SK-N-SH (cell line): ENCODE measurements at regions not wholly inside any gene's neighbourhood (a gene's known extent, or its start where the extent isn't known, plus 50 kb on each side); places are given as distances from the start of the nearest gene placed in this dataset.

Experiments
- CTCF ChIA-PET: fragments of 300-600, 350-600 bp; formaldehyde crosslinking; extraction: SDS; loops from one replicate; lab custom pipeline; 2021; lab: Yijun Ruan, JAX
- POLR2A ChIA-PET: fragments of 350-600 bp; sonication (Branson Sonifier 250); formaldehyde crosslinking; extraction: SDS; loops from one replicate; lab custom pipeline; 2020; ENCODE audit warnings: antibody characterized with exemption, inconsistent platforms; lab: Yijun Ruan, JAX
- DNase-seq: peaks from one replicate; pipeline ENCODE4 v3.0.0; 2012
- H2AFZ ChIP-seq: fragments of 200-600 bp; sonication (generic); 2 replicates; pipeline ENCODE4 v1.8.1; 2016; ENCODE audit warnings: antibody characterized with exemption, mild to moderate bottlenecking, low read depth
- H3F3A ChIP-seq: fragments of 200-600 bp; sonication (generic); replicated peaks from 2 replicates; pipeline ENCODE3; 2016; ENCODE audit warnings: antibody characterized with exemption, mild to moderate bottlenecking; ENCODE audit not compliant: insufficient read depth
- H3K27ac ChIP-seq, 2 experiments: fragments of 200-500 bp in 1 of 2; fragments of 200-600 bp in 1 of 2; sonication (Bioruptor generic) in 1 of 2; sonication (generic), shearing (Covaris generic) in 1 of 2; 2 replicates each; pipeline versions ENCODE4 v1.5.1 to v1.6.1; 2014 to 2016; ENCODE audit warnings: low read depth in 2 of 2, inconsistent platforms in 1 of 2, low read length in 1 of 2, mild to moderate bottlenecking in 1 of 2, mixed read lengths in 1 of 2
- H3K27me3 ChIP-seq: fragments of 200-600 bp; sonication (generic), shearing (Covaris generic); 2 replicates; pipeline ENCODE4 v1.6.1; 2016; ENCODE audit warnings: mixed run types; ENCODE audit not compliant: insufficient read depth
- H3K36me3 ChIP-seq, 2 experiments: fragments of 200-500 bp in 1 of 2; fragments of 200-600 bp in 1 of 2; sonication (Bioruptor generic) in 1 of 2; sonication (generic) in 1 of 2; replicated peaks in 1 of 2; 2 replicates each; pipeline versions ENCODE3 to v1.5.1; 2014 to 2016; ENCODE audit warnings: low read length in 1 of 2, mild to moderate bottlenecking in 1 of 2; ENCODE audit not compliant: insufficient read depth in 2 of 2, control insufficient read depth in 1 of 2
- H3K4me1 ChIP-seq, 2 experiments: fragments of 200-500 bp in 1 of 2; fragments of 200-600 bp in 1 of 2; sonication (Bioruptor generic) in 1 of 2; sonication (generic), shearing (Covaris generic) in 1 of 2; 2 replicates each; pipeline versions ENCODE4 v1.5.1 to v1.6.1; 2014 to 2016; ENCODE audit warnings: low read depth in 1 of 2, low read length in 1 of 2, mixed run types in 1 of 2; ENCODE audit not compliant: insufficient read depth in 2 of 2, control insufficient read depth in 1 of 2
- H3K4me2 ChIP-seq: fragments of 200-600 bp; sonication (generic), shearing (Covaris generic); 2 replicates; pipeline ENCODE4 v1.6.1; 2017; ENCODE audit warnings: mixed run types
- H3K4me3 ChIP-seq, 2 experiments: fragments of 200-500 bp in 1 of 2; fragments of 200-600 bp in 1 of 2; sonication (Bioruptor generic) in 1 of 2; sonication (generic), shearing (Covaris generic) in 1 of 2; 2 replicates each; pipeline versions ENCODE4 v1.5.1 to v1.8.1; 2014 to 2016; ENCODE audit warnings: low read depth in 2 of 2, inconsistent platforms in 1 of 2, low read length in 1 of 2, mild to moderate bottlenecking in 1 of 2, mixed read lengths in 1 of 2, moderate library complexity in 1 of 2
- H3K79me2 ChIP-seq: fragments of 200-600 bp; sonication (generic); 2 replicates; pipeline ENCODE4 v1.8.1; 2017; ENCODE audit warnings: mild to moderate bottlenecking; ENCODE audit not compliant: insufficient read depth
- H3K9ac ChIP-seq: fragments of 200-600 bp; sonication (generic); 2 replicates; pipeline ENCODE4 v1.6.1; 2017; ENCODE audit warnings: mixed run types
- H3K9me2 ChIP-seq: fragments of 200-600 bp; sonication (generic); 2 replicates; pipeline ENCODE4 v1.6.1; 2017; ENCODE audit warnings: mixed run types
- H3K9me3 ChIP-seq: fragments of 200-600 bp; sonication (generic); 2 replicates; pipeline ENCODE4 v1.6.1; 2017; ENCODE audit warnings: mixed run types, mild to moderate bottlenecking, moderate library complexity
- H4K20me1 ChIP-seq: fragments of 200-600 bp; sonication (generic); 2 replicates; pipeline ENCODE4 v1.6.1; 2017; ENCODE audit warnings: mild to moderate bottlenecking, mixed run types; ENCODE audit not compliant: insufficient read depth
- CHD2 ChIP-seq: fragments of 150-350 bp; IDR thresholded peaks from 2 replicates; pipeline ENCODE4 v1.6.1; 2018; ENCODE audit warnings: low read length; ENCODE audit not compliant: partially characterized antibody
- CTCF ChIP-seq: fragments of 200-600 bp; sonication (generic); IDR thresholded peaks from 2 replicates; pipeline ENCODE4 v1.6.1; 2017; ENCODE audit warnings: antibody characterized with exemption, mild to moderate bottlenecking, moderate library complexity
- EZH2phosphoT487 ChIP-seq: fragments of 200-600 bp; sonication (generic); IDR thresholded peaks from 2 replicates; pipeline ENCODE4 v1.6.1; 2017; ENCODE audit warnings: low read depth, mixed run types, mild to moderate bottlenecking, antibody characterized with exemption, moderate library complexity, borderline replicate concordance
- FOSL2 ChIP-seq: IDR thresholded peaks from 2 replicates; pipeline ENCODE4 v1.4.0; 2012; ENCODE audit warnings: low read depth, mild to moderate bottlenecking, moderate library complexity, borderline replicate concordance
- JUND ChIP-seq: IDR thresholded peaks from 2 replicates; pipeline ENCODE4 v1.4.0; 2012
- MEF2A ChIP-seq: IDR thresholded peaks from 2 replicates; pipeline ENCODE4 v1.4.0; 2012; ENCODE audit warnings: low read depth, borderline replicate concordance
- MXI1 ChIP-seq: IDR thresholded peaks from 2 replicates; pipeline ENCODE4 v1.6.1; 2012; ENCODE audit warnings: mild to moderate bottlenecking, low read depth, low read length, improper control_type of control experiment
- NFIC ChIP-seq: IDR thresholded peaks from 2 replicates; pipeline ENCODE4 v1.4.0; 2012; ENCODE audit warnings: borderline replicate concordance
- NRF1 ChIP-seq: IDR thresholded peaks from 2 replicates; pipeline ENCODE4 v1.6.1; 2012; ENCODE audit warnings: low read depth, mild to moderate bottlenecking, low read length
- POLR2AphosphoS5 ChIP-seq: IDR thresholded peaks from 2 replicates; pipeline ENCODE4 v1.6.1; 2012; ENCODE audit warnings: low read depth, low read length
- RAD21 ChIP-seq: IDR thresholded peaks from 2 replicates; pipeline ENCODE4 v1.6.1; 2012; ENCODE audit warnings: mild to moderate bottlenecking, low read length
- RFX5 ChIP-seq: IDR thresholded peaks from 2 replicates; pipeline ENCODE4 v1.6.1; 2012; ENCODE audit warnings: mild to moderate bottlenecking, improper control_type of control experiment, low read length
- SIN3A ChIP-seq: IDR thresholded peaks from 2 replicates; pipeline ENCODE4 v1.6.1; 2012; ENCODE audit warnings: low read depth, mild to moderate bottlenecking, low read length, moderate library complexity, borderline replicate concordance
- SMC3 ChIP-seq: IDR thresholded peaks from 2 replicates; pipeline ENCODE4 v1.6.1; 2012; ENCODE audit warnings: low read depth, low read length, improper control_type of control experiment
- TAF1 ChIP-seq: IDR thresholded peaks from 2 replicates; pipeline ENCODE4 v1.6.1; 2012; ENCODE audit warnings: low read depth, mild to moderate bottlenecking, low read length, moderate library complexity, borderline replicate concordance
- USF2 ChIP-seq: fragments of 150-350 bp; IDR thresholded peaks from 2 replicates; pipeline ENCODE4 v1.6.1; 2017; ENCODE audit warnings: antibody characterized with exemption, low read length, low read depth, borderline replicate concordance
- YY1 ChIP-seq: IDR thresholded peaks from 2 replicates; pipeline ENCODE4 v1.4.0; 2012; ENCODE audit warnings: low read depth, mild to moderate bottlenecking
- WGBS: methylation state at CpG from one replicate; pipeline ENCODE4 v1.1.6; 2017; ENCODE audit warnings: low lambda C conversion rate; 5-methylcytosine and 5-hydroxymethylcytosine counted together
- TF ChIP-seq, protein P1 (sequence below): IDR thresholded peaks from 2 replicates; pipeline ENCODE4 v1.4.0; 2012; ENCODE audit warnings: low read depth, borderline replicate concordance
- TF ChIP-seq, protein P2 (sequence below): IDR thresholded peaks from 2 replicates; pipeline ENCODE4 v1.4.0; 2012; ENCODE audit warnings: low read depth, borderline replicate concordance
- TF ChIP-seq, protein P3 (sequence below): fragments of 150-350 bp; IDR thresholded peaks from 2 replicates; pipeline ENCODE4 v1.6.1; 2016; ENCODE audit warnings: mild to moderate bottlenecking, low read depth, low read length

- H3K9me3 ChIP-seq: no peaks in the 10 kb centered on the region
- TF ChIP-seq SIN3A (no peak), NRF1 (no peak), RAD21 (no peak), NFIC (no peak), USF2 (no peak), POLR2AphosphoS5 (no peak), YY1 (no peak), TAF1 (no peak), SMC3 (no peak), FOSL2 (no peak), CHD2 (no peak)
- TF ChIP-seq, protein P1, sequence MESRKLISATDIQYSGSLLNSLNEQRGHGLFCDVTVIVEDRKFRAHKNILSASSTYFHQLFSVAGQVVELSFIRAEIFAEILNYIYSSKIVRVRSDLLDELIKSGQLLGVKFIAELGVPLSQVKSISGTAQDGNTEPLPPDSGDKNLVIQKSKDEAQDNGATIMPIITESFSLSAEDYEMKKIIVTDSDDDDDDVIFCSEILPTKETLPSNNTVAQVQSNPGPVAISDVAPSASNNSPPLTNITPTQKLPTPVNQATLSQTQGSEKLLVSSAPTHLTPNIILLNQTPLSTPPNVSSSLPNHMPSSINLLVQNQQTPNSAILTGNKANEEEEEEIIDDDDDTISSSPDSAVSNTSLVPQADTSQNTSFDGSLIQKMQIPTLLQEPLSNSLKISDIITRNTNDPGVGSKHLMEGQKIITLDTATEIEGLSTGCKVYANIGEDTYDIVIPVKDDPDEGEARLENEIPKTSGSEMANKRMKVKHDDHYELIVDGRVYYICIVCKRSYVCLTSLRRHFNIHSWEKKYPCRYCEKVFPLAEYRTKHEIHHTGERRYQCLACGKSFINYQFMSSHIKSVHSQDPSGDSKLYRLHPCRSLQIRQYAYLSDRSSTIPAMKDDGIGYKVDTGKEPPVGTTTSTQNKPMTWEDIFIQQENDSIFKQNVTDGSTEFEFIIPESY: no peak
These were observed 325.7 kb upstream of the LYPLAL1 start for GRCh38 chr1:218848009-218848408.

DNA sequence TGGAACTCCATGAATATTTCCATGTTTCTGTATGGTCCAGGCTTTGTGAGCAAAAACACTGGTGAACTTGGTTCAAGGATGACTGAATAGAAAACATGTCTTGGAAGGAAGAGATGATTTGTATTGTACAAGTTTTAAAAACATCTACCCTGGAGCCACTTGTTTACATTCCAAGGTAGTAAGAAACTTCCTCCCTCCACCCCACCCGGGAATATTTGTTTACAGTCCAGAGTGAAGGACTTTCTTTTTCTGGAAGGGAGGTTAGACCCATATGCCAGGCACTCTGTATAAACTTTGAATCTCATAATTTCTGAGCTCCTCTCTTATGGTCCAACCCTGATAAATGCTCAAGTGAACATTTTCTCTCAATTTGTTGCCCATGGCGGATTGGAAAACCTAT lies 323.3 kb upstream of the LYPLAL1 start:
- DNase-seq: no peak
- H3K27me3 ChIP-seq: no peaks in the 10 kb centered on the region
- WGBS: 90% methylated on average over 2 of the region's 2 CpGs
- peaks cover 0 to 3% of the 10 kb centered on the region in 2 experiments; a peak in 1 of 4 replicates for H3K4me1 ChIP-seq
- H2AFZ ChIP-seq: no peak overlapping the region
- no peak overlapping the region for H3K4me3 ChIP-seq
- POLR2A ChIA-PET: no interaction called here
- no peak for TF ChIP-seq TAF1
- TF ChIP-seq SMC3: no peak
- TF ChIP-seq CTCF: no peak
- no peak for TF ChIP-seq MEF2A
- TF ChIP-seq RFX5: no peak
- no peak for TF ChIP-seq NFIC
- TF ChIP-seq, protein P2, sequence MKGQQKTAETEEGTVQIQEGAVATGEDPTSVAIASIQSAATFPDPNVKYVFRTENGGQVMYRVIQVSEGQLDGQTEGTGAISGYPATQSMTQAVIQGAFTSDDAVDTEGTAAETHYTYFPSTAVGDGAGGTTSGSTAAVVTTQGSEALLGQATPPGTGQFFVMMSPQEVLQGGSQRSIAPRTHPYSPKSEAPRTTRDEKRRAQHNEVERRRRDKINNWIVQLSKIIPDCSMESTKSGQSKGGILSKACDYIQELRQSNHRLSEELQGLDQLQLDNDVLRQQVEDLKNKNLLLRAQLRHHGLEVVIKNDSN: no peak
- TF ChIP-seq, protein P3, sequence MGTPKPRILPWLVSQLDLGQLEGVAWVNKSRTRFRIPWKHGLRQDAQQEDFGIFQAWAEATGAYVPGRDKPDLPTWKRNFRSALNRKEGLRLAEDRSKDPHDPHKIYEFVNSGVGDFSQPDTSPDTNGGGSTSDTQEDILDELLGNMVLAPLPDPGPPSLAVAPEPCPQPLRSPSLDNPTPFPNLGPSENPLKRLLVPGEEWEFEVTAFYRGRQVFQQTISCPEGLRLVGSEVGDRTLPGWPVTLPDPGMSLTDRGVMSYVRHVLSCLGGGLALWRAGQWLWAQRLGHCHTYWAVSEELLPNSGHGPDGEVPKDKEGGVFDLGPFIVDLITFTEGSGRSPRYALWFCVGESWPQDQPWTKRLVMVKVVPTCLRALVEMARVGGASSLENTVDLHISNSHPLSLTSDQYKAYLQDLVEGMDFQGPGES: no peak
- TF ChIP-seq JUND: no peak
- TF ChIP-seq FOSL2: no peak
- no peak for TF ChIP-seq MXI1
- no peak for TF ChIP-seq EZH2phosphoT487
- CTCF ChIA-PET: no interaction called here
- H3K79me2 ChIP-seq: no peaks in the 10 kb centered on the region
- H4K20me1 ChIP-seq: no peaks in the 10 kb centered on the region
- no peak overlapping the region for H3K27ac ChIP-seq
- H3K9ac ChIP-seq: no peak overlapping the region
- H3K4me2 ChIP-seq: no peak overlapping the region
- no peaks in the 10 kb centered on the region for H3K9me2 ChIP-seq
- H3F3A ChIP-seq: no peaks in the 10 kb centered on the region
- no peaks in the 10 kb centered on the region for H3K36me3 ChIP-seq
- no peaks in the 10 kb centered on the region for H3K9me3 ChIP-seq

More at GRCh38 chr1:218848009-218848408, 325.7 kb upstream of the LYPLAL1 start:
- no peak for DNase-seq
- no peaks in the 10 kb centered on the region for H3K36me3 ChIP-seq
- H3K9me2 ChIP-seq: no peaks in the 10 kb centered on the region
- H3F3A ChIP-seq: no peaks in the 10 kb centered on the region
- H3K4me3 ChIP-seq: no peak overlapping the region
- WGBS: 81% methylated on average over 1 of the region's 1 CpG
- no peak overlapping the region for H3K4me2 ChIP-seq
- no peaks in the 10 kb centered on the region for H3K79me2 ChIP-seq
- H2AFZ ChIP-seq: no peak overlapping the region
- no peak overlapping the region for H3K9ac ChIP-seq
- no peaks in the 10 kb centered on the region for H4K20me1 ChIP-seq
- no peaks in the 10 kb centered on the region for H3K27me3 ChIP-seq
- CTCF ChIA-PET: interaction anchor here (1.1 kb wide), 1 partner anchor 221 kb away, joined by 4 read pairs; no protein-coding TSS in a partner anchor
- H3K27ac ChIP-seq: no peak overlapping the region; a peak in 1 of 4 replicates
- POLR2A ChIA-PET: no interaction called here
- H3K4me1 ChIP-seq: peaks cover 0 to 3% of the 10 kb centered on the region in 2 experiments; a peak in 1 of 4 replicates
